ENCODE measurements at regions not wholly inside any gene's neighbourhood (a gene's known extent, or its start where the extent isn't known, plus 50 kb on each side); places are given as distances from the start of the nearest gene placed in this dataset.

GRCh38 chr5:86909418-86910295, 291.9 kb downstream of the COX7C start:
- H3K4me3 ChIP-seq (ENCODE audit: low read depth, low read length) = no peak overlapping the region
- TF ChIP-seq CTCF (IDR thresholded peaks at IDR 0.05; ENCODE audit: low read depth, low read length, missing control alignments) = no peak
- DNase-seq (ENCODE audit: low read depth) = no peak

GRCh38 chr5:86917117-86917579, 299.4 kb downstream of the COX7C start:
- TF ChIP-seq CTCF (IDR thresholded peaks at IDR 0.05; ENCODE audit: low read depth, low read length, missing control alignments) = no peak
- H3K4me3 ChIP-seq (ENCODE audit: low read depth, low read length) = no peak overlapping the region
- no peak for DNase-seq (ENCODE audit: low read depth)

GRCh38 chr5:86918246-86918645, 300.5 kb downstream of the COX7C start:
- H3K4me3 ChIP-seq (ENCODE audit: low read depth, low read length) = no peak overlapping the region
- no peak for DNase-seq (ENCODE audit: low read depth)
- no peak for TF ChIP-seq CTCF (IDR thresholded peaks at IDR 0.05; ENCODE audit: low read depth, low read length, missing control alignments)

DNA sequence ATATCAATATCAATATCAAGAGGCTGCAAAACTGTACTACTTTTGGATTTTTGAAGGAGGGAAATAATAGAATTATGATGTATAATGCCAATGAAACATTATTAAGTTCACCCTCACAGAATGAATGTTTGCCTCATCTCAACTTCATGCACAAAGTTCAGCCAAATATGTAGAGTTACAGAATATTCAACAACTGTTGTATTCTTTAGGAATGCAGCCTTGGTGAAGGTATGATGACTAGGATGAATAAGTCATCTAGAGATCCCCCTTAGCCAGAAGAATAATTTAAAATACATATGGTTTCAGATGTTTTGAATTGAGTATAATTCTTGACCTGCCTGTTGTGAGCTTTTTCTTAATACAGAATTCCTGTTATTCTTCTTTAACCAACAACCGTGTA, 308.3 kb downstream of the COX7C start:
- TF ChIP-seq CTCF (IDR thresholded peaks at IDR 0.05; ENCODE audit: low read depth, low read length, missing control alignments) = no peak
- DNase-seq (ENCODE audit: low read depth) = no peak
- no peak overlapping the region for H3K4me3 ChIP-seq (ENCODE audit: low read depth, low read length)

- no peak for DNase-seq (ENCODE audit: low read depth)
- TF ChIP-seq CTCF (IDR thresholded peaks at IDR 0.05; ENCODE audit: low read depth, low read length, missing control alignments) = no peak
- H3K4me3 ChIP-seq (ENCODE audit: low read depth, low read length) = no peak overlapping the region
Measured at GRCh38 chr5:86929123-86929766, 311.5 kb downstream of the COX7C start.

DNA sequence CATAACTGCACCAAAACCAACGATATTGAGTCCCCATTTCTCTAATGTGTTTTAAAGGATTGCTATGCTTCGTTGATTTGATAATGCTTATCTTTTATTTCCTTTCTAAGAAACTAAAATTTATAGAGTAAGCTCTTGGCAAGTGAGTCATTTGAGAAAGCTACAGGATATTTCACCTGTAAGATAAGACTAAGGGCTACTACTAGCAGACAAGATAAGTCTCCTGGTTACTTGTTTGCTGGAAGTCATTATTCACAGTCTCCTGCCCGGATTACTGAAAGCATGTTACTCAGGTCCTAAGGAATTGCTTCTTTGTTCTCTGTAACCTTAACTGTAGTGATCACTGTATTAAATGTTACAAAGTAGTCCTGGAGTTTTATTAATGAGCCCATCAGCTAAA, 315.9 kb upstream of the RASA1 start:
- no peak for TF ChIP-seq CTCF (IDR thresholded peaks at IDR 0.05; ENCODE audit: low read depth, low read length, missing control alignments)
- DNase-seq (ENCODE audit: low read depth) = no peak
- H3K4me3 ChIP-seq (ENCODE audit: low read depth, low read length) = no peak overlapping the region

Data from GM12864 (cell line).